ENCODE measurements at regions not wholly inside any gene's neighbourhood (a gene's known extent, or its start where the extent isn't known, plus 50 kb on each side); places are given as distances from the start of the nearest gene placed in this dataset.

DNA sequence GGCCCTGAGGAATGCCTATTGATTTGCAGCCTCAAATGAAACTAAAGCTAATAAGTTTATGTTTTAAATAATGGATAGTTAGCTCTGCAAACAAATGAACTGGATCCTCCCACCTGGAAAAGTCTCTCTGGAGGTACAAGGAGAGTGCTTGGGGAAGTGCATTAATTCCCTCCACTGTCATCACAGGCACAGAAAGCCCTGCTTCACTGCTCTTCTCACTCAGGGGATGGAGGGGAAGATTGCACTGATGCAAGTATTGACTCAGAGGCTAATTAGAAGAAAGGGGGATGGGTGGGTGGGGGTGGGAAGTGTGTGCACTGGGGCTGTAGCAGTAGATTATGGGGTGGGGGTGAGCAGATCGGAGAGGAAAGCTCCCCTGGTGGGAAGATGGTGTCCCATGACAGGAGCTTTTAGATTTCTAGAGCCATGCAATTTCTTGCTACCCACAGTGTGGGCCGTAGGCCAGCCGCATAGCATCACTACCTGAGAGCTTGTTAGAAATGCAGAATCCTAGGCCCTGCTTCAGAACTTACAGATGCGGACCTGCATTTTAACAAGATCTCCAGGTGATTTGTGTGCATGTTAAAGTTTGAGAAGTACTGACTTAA is 163.9 kb downstream of the HIPK3 start:
- H3K27me3 ChIP-seq (ENCODE audit: control insufficient read depth, insufficient read depth, low read length), result peaks cover 7% of the 10 kb centered on the region
- H3K36me3 ChIP-seq (ENCODE audit: control insufficient read depth, insufficient read depth, low read length), result no peaks in the 10 kb centered on the region
- H3K4me3 ChIP-seq (ENCODE audit: low read length), result no peak overlapping the region
- WGBS (ENCODE audit: insufficient coverage, low lambda C conversion rate), result no CpG with 5 or more reads among the region's 4 CpGs
- DNase-seq, result no peak
- H3K27ac ChIP-seq (ENCODE audit: low read length), result no peak overlapping the region
- no peaks in the 10 kb centered on the region for H3K9me3 ChIP-seq (ENCODE audit: control insufficient read depth, low read depth, low read length)
- no peaks in the 10 kb centered on the region for H3K4me1 ChIP-seq (ENCODE audit: control insufficient read depth, insufficient read depth, low read length)

DNA sequence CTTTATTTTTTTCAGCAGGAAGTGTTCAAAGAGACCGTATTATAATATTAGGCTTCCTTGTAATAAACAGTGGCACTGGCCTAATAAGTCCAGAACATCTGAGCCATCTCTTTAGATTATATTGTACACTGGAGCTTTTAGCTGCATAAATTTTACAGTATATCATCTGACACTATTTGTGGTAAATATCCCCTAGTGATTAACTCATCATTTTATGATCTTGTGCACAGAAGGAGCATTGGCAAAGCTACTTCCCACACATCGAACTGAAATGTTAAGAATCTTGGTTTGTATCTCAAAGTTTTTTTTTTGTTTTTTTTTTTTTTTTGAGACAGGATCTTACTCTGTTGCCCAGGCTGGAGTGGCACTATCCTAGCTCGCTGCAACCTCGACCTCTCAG is 162.7 kb downstream of the HIPK3 start:
- Histone ChIP-seq H3K36me3 (ENCODE audit: control insufficient read depth, insufficient read depth, low read length) (no peaks in the 10 kb centered on the region), H3K4me1 (ENCODE audit: control insufficient read depth, insufficient read depth, low read length) (no peaks in the 10 kb centered on the region), H3K27me3 (ENCODE audit: control insufficient read depth, insufficient read depth, low read length) (peaks cover 7% of the 10 kb centered on the region), H3K4me3 (ENCODE audit: low read length) (no peak overlapping the region), H3K9me3 (ENCODE audit: control insufficient read depth, low read depth, low read length) (no peaks in the 10 kb centered on the region), H3K27ac (ENCODE audit: low read length) (no peak overlapping the region)
- no peak for DNase-seq
- 80% methylated on average over 1 of the region's 4 CpGs for WGBS (ENCODE audit: insufficient coverage, low lambda C conversion rate)

DNA sequence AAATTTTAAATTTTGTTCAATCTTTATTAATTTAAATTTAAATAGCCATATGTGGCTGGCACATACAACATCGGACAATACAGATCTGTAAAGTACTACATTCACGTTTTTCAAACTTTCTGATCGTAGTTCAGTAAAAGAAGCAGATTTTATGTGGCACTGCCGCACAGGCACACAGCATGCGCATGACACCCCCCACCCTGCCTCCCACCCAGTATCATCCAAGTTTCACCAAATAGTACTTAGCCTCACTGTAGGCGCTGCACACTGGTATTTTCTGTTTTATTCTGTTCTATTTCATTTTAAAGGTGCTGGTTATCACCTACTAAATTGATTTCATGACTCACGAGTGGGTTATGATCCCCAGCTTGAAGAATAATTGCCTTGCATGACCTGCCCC is 159.9 kb downstream of the HIPK3 start:
- WGBS (ENCODE audit: insufficient coverage, low lambda C conversion rate), result 92% methylated on average over 2 of the region's 7 CpGs
- Histone ChIP-seq H3K27me3 (ENCODE audit: control insufficient read depth, insufficient read depth, low read length) (no peaks in the 10 kb centered on the region), H3K36me3 (ENCODE audit: control insufficient read depth, insufficient read depth, low read length) (no peaks in the 10 kb centered on the region), H3K4me1 (ENCODE audit: control insufficient read depth, insufficient read depth, low read length) (no peaks in the 10 kb centered on the region), H3K4me3 (ENCODE audit: low read length) (no peak overlapping the region), H3K9me3 (ENCODE audit: control insufficient read depth, low read depth, low read length) (no peaks in the 10 kb centered on the region), H3K27ac (ENCODE audit: low read length) (no peak overlapping the region)
- DNase-seq, result no peak

DNA sequence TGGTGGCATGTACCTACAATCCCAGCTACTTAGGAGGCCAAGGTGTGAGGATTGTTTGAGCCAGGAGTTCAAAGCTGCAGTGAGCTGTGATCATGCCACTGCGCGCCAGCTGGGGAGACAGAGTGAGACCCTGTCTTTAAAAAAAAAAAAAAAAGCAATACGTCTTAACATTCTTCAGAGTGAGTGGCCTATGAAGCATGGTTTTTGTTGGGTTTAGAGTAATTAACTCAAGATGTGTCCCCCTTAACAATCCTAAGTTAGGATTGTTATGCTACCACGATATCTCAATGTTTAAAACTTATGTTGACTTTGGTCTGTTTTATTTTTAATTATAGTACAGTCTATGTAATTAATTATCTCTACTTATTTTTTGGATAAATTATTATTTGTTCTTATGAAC is 156.1 kb downstream of the HIPK3 start:
- no peaks in the 10 kb centered on the region for H3K36me3 ChIP-seq (ENCODE audit: control insufficient read depth, insufficient read depth, low read length)
- H3K4me1 ChIP-seq (ENCODE audit: control insufficient read depth, insufficient read depth, low read length), result no peaks in the 10 kb centered on the region
- H3K27ac ChIP-seq (ENCODE audit: low read length), result no peak overlapping the region
- DNase-seq, result no peak
- H3K9me3 ChIP-seq (ENCODE audit: control insufficient read depth, low read depth, low read length), result no peaks in the 10 kb centered on the region
- no peak overlapping the region for H3K4me3 ChIP-seq (ENCODE audit: low read length)
- WGBS (ENCODE audit: insufficient coverage, low lambda C conversion rate), result 100% methylated on average over 1 of the region's 4 CpGs
- H3K27me3 ChIP-seq (ENCODE audit: control insufficient read depth, insufficient read depth, low read length), result peaks cover 3% of the 10 kb centered on the region

DNA sequence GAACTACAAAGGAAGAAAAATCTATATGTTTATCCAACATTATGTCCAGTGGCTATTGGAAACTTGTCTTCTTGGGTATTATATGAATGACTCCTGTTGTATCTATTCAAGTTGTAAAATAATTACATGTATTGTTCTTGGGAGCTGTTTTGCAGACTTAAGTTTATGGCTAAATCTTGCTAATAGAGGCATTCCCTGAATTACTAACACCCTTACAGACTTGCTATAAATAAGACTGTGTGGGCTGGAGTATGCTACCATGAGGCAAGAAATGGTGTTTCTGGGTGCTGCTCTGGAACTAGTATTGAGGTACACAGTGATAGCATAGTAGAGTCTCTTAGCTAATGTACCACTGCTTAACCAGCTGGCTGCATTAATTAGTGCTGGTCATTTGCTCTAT is 155.1 kb downstream of the HIPK3 start:
- H3K4me1 ChIP-seq (ENCODE audit: control insufficient read depth, insufficient read depth, low read length), result no peaks in the 10 kb centered on the region
- H3K27me3 ChIP-seq (ENCODE audit: control insufficient read depth, insufficient read depth, low read length), result peaks cover 3% of the 10 kb centered on the region
- no peak for DNase-seq
- H3K9me3 ChIP-seq (ENCODE audit: control insufficient read depth, low read depth, low read length), result no peaks in the 10 kb centered on the region
- H3K27ac ChIP-seq (ENCODE audit: low read length), result no peak overlapping the region
- H3K36me3 ChIP-seq (ENCODE audit: control insufficient read depth, insufficient read depth, low read length), result no peaks in the 10 kb centered on the region
- H3K4me3 ChIP-seq (ENCODE audit: low read length), result no peak overlapping the region

DNA sequence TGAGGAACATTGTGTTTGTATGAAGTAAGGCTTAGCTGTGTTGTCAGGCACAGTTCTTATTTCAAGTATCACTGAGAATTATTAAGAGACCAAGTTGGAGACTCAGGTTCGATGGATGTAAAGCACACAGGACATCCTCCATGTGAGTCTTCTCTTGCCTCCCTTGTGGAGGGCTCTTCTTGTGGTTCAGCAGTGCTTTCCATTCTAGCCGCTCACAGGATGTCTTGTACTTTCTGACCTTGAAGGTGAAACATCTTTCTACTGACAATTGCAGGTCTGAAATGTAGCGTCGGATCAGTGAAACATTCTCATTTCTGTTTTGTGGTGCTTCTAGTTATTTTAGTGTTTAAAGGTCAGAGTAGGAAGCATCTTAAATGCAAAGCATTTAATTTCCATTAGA is 154.6 kb downstream of the HIPK3 start:
- no peaks in the 10 kb centered on the region for H3K36me3 ChIP-seq (ENCODE audit: control insufficient read depth, insufficient read depth, low read length)
- no peaks in the 10 kb centered on the region for H3K9me3 ChIP-seq (ENCODE audit: control insufficient read depth, low read depth, low read length)
- 100% methylated on average over 2 of the region's 4 CpGs for WGBS (ENCODE audit: insufficient coverage, low lambda C conversion rate)
- no peak for DNase-seq
- H3K4me3 ChIP-seq (ENCODE audit: low read length), result no peak overlapping the region
- peaks cover 3% of the 10 kb centered on the region for H3K27me3 ChIP-seq (ENCODE audit: control insufficient read depth, insufficient read depth, low read length)
- no peak overlapping the region for H3K27ac ChIP-seq (ENCODE audit: low read length)
- H3K4me1 ChIP-seq (ENCODE audit: control insufficient read depth, insufficient read depth, low read length), result no peaks in the 10 kb centered on the region

DNA sequence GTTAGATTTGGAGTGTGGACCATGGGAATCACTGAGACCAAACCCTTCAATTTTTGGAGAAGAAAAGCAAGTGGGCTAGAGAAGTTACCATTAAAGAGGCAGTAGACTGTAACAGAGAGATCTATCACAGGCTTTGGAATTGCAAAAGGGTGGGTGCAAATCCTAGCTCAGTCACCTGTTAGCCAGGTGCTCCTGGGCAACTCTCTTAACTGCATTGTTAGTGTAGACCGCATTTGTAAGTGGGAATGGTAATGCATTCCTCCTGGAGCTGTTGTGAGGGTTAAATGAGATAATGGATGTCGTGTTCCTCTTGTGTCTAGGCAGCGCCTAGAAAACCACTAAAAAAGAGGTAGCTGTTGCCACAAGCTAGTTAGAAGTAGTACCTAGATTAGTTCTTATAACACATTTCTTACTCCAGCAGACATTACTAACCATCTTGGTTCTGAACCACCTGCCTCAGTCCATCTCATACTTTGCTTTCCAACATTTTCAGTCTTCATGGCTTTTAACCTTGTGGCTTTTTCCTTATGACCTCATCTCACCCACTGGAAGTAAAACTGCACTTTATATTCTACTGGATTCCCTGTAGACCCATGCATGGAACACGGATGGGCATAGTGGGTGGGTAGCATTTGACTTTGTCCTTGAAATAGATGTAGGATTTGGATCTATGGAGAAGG is 153.0 kb downstream of the HIPK3 start:
- no peaks in the 10 kb centered on the region for H3K4me1 ChIP-seq (ENCODE audit: control insufficient read depth, insufficient read depth, low read length)
- DNase-seq, result no peak
- no CpG with 5 or more reads among the region's 4 CpGs for WGBS (ENCODE audit: insufficient coverage, low lambda C conversion rate)
- H3K4me3 ChIP-seq (ENCODE audit: low read length), result no peak overlapping the region
- no peaks in the 10 kb centered on the region for H3K9me3 ChIP-seq (ENCODE audit: control insufficient read depth, low read depth, low read length)
- peaks cover 3% of the 10 kb centered on the region for H3K27me3 ChIP-seq (ENCODE audit: control insufficient read depth, insufficient read depth, low read length)
- no peaks in the 10 kb centered on the region for H3K36me3 ChIP-seq (ENCODE audit: control insufficient read depth, insufficient read depth, low read length)
- no peak overlapping the region for H3K27ac ChIP-seq (ENCODE audit: low read length)

All from large intestine (tissue), 3 donors.